ENCODE measurements at regions not wholly inside any gene's neighbourhood (a gene's known extent, or its start where the extent isn't known, plus 50 kb on each side); places are given as distances from the start of the nearest gene placed in this dataset.

GRCh38 chr6:85115376-85115775, 334.5 kb upstream of the NT5E start:
- H3K4me3 ChIP-seq (replicated peaks; ENCODE audit: low read depth, low read length): no peak overlapping the region

GRCh38 chr6:85114581-85114935, 335.3 kb upstream of the NT5E start:
- no peak for DNase-seq (ENCODE audit: extremely low read depth, low read depth)
- no peak overlapping the region for H3K4me3 ChIP-seq (replicated peaks; ENCODE audit: low read depth, low read length)
- no peak for TF ChIP-seq CTCF (IDR thresholded peaks at IDR 0.05; ENCODE audit: low read depth, low read length, missing control alignments)

More at GRCh38 chr6:85115376-85115775, 334.5 kb upstream of the NT5E start:
- no peak for DNase-seq (ENCODE audit: extremely low read depth, low read depth)
- no peak for TF ChIP-seq CTCF (IDR thresholded peaks at IDR 0.05; ENCODE audit: low read depth, low read length, missing control alignments)

DNA sequence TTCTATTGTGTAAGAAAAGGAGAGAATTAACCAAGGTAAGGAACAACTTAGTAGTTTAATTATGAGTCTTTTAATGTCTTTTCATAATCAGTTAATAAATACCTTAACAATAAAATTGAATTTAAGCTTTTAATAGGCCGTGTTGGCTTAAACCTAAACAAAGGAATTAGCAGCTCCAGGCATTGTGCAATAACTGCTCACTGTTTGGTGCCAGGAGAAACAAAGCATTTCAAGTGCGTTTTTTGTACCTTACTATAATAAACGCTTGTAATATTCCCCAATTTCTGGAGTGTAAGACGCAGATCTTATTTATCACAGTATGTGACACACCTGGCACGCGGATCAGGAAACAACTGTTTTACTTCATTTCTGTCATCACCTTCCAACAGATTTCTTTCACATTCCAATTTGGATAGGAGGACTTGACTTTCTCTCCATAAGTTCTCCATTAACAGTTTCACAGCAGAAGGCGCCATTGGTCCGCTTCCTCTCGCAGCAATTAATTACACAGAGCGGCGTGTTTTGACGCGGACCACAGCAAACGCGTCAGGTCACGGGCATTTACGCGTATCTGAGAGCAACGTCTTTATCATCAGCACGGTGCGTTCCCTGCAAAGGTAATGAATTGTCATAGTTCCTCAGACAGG, 335.8 kb upstream of the NT5E start:
- no peak for DNase-seq (ENCODE audit: extremely low read depth, low read depth)
- no peak overlapping the region for H3K4me3 ChIP-seq (replicated peaks; ENCODE audit: low read depth, low read length)
- TF ChIP-seq CTCF (IDR thresholded peaks at IDR 0.05; ENCODE audit: low read depth, low read length, missing control alignments): no peak

- H3K4me3 ChIP-seq (replicated peaks; ENCODE audit: low read depth, low read length): no peak overlapping the region
- DNase-seq (ENCODE audit: extremely low read depth, low read depth): no peak
- no peak for TF ChIP-seq CTCF (IDR thresholded peaks at IDR 0.05; ENCODE audit: low read depth, low read length, missing control alignments)
These were observed 337.3 kb upstream of the NT5E start for GRCh38 chr6:85112540-85112939.

GRCh38 chr6:85111481-85112011, 338.3 kb upstream of the NT5E start:
- no peak for TF ChIP-seq CTCF (IDR thresholded peaks at IDR 0.05; ENCODE audit: low read depth, low read length, missing control alignments)
- no peak overlapping the region for H3K4me3 ChIP-seq (replicated peaks; ENCODE audit: low read depth, low read length)
- no peak for DNase-seq (ENCODE audit: extremely low read depth, low read depth)

- no peak for DNase-seq (ENCODE audit: extremely low read depth, low read depth)
- no peak overlapping the region for H3K4me3 ChIP-seq (replicated peaks; ENCODE audit: low read depth, low read length)
- TF ChIP-seq CTCF (IDR thresholded peaks at IDR 0.05; ENCODE audit: low read depth, low read length, missing control alignments): no peak
These were observed 338.9 kb upstream of the NT5E start for GRCh38 chr6:85110943-85111342.

- H3K4me3 ChIP-seq (replicated peaks; ENCODE audit: low read depth, low read length): no peak overlapping the region
- DNase-seq (ENCODE audit: extremely low read depth, low read depth): no peak
- TF ChIP-seq CTCF (IDR thresholded peaks at IDR 0.05; ENCODE audit: low read depth, low read length, missing control alignments): no peak
These were observed 342.2 kb upstream of the NT5E start for GRCh38 chr6:85107701-85108100.
